ENCODE measurements at regions not wholly inside any gene's neighbourhood (a gene's known extent, or its start where the extent isn't known, plus 50 kb on each side); places are given as distances from the start of the nearest gene placed in this dataset.

GRCh38 chr1:234989479-234990327, 138.9 kb downstream of the TOMM20 start:
- Histone ChIP-seq H3K4me1 (ENCODE audit: control insufficient read depth, insufficient read depth, low read length) (peaks cover 19% of the 10 kb centered on the region), H3K27me3 (ENCODE audit: control insufficient read depth, insufficient read depth, low read length) (no peaks in the 10 kb centered on the region), H3K36me3 (ENCODE audit: control insufficient read depth, insufficient read depth, low read length) (no peaks in the 10 kb centered on the region), H3K9me3 (replicated peaks; ENCODE audit: control insufficient read depth, low read depth, low read length) (no peaks in the 10 kb centered on the region), H3K4me3 (ENCODE audit: low read length) (no peak overlapping the region), H3K27ac (ENCODE audit: low read length) (no peak overlapping the region)
- WGBS (ENCODE audit: insufficient coverage), result 84% methylated on average over 12 of the region's 15 CpGs
- no peak for DNase-seq

GRCh38 chr1:234989019-234989418, 139.6 kb downstream of the TOMM20 start:
- H3K4me3 ChIP-seq (ENCODE audit: low read length), result no peak overlapping the region
- no peaks in the 10 kb centered on the region for H3K36me3 ChIP-seq (ENCODE audit: control insufficient read depth, insufficient read depth, low read length)
- no peak overlapping the region for H3K27ac ChIP-seq (ENCODE audit: low read length)
- 80% methylated on average over 1 of the region's 6 CpGs for WGBS (ENCODE audit: insufficient coverage)
- peaks cover 25% of the 10 kb centered on the region for H3K4me1 ChIP-seq (ENCODE audit: control insufficient read depth, insufficient read depth, low read length)
- H3K9me3 ChIP-seq (replicated peaks; ENCODE audit: control insufficient read depth, low read depth, low read length), result no peaks in the 10 kb centered on the region
- H3K27me3 ChIP-seq (ENCODE audit: control insufficient read depth, insufficient read depth, low read length), result no peaks in the 10 kb centered on the region
- DNase-seq, result no peak

- Histone ChIP-seq H3K4me1 (ENCODE audit: control insufficient read depth, insufficient read depth, low read length) (peaks cover 25% of the 10 kb centered on the region), H3K36me3 (ENCODE audit: control insufficient read depth, insufficient read depth, low read length) (no peaks in the 10 kb centered on the region), H3K27me3 (ENCODE audit: control insufficient read depth, insufficient read depth, low read length) (no peaks in the 10 kb centered on the region), H3K4me3 (ENCODE audit: low read length) (no peak overlapping the region), H3K27ac (ENCODE audit: low read length) (no peak overlapping the region), H3K9me3 (replicated peaks; ENCODE audit: control insufficient read depth, low read depth, low read length) (no peaks in the 10 kb centered on the region)
- DNase-seq, result no peak
- WGBS (ENCODE audit: insufficient coverage), result 100% methylated on average over 1 of the region's 4 CpGs
Observed at GRCh38 chr1:234988536-234988935, 140.1 kb downstream of the TOMM20 start.

GRCh38 chr1:234988155-234988517, 140.5 kb downstream of the TOMM20 start:
- Histone ChIP-seq H3K9me3 (replicated peaks; ENCODE audit: control insufficient read depth, low read depth, low read length) (no peaks in the 10 kb centered on the region), H3K4me3 (ENCODE audit: low read length) (no peak overlapping the region), H3K4me1 (ENCODE audit: control insufficient read depth, insufficient read depth, low read length) (peaks cover 25% of the 10 kb centered on the region), H3K36me3 (ENCODE audit: control insufficient read depth, insufficient read depth, low read length) (no peaks in the 10 kb centered on the region), H3K27me3 (ENCODE audit: control insufficient read depth, insufficient read depth, low read length) (no peaks in the 10 kb centered on the region), H3K27ac (ENCODE audit: low read length) (peak overlapping the region; percentile 85)
- no CpG with 5 or more reads among the region's 2 CpGs for WGBS (ENCODE audit: insufficient coverage)
- DNase-seq, result no peak

GRCh38 chr1:234987415-234988154, 141.1 kb downstream of the TOMM20 start:
- WGBS (ENCODE audit: insufficient coverage), result 31% methylated on average over 9 of the region's 14 CpGs
- H3K4me1 ChIP-seq (ENCODE audit: control insufficient read depth, insufficient read depth, low read length), result peaks cover 25% of the 10 kb centered on the region
- no peaks in the 10 kb centered on the region for H3K9me3 ChIP-seq (replicated peaks; ENCODE audit: control insufficient read depth, low read depth, low read length)
- DNase-seq, result peak; percentile 92
- H3K27ac ChIP-seq (ENCODE audit: low read length), result peak overlapping the region; percentile 85
- no peaks in the 10 kb centered on the region for H3K36me3 ChIP-seq (ENCODE audit: control insufficient read depth, insufficient read depth, low read length)
- no peak overlapping the region for H3K4me3 ChIP-seq (ENCODE audit: low read length)
- H3K27me3 ChIP-seq (ENCODE audit: control insufficient read depth, insufficient read depth, low read length), result no peaks in the 10 kb centered on the region

- WGBS (ENCODE audit: insufficient coverage), result 65% methylated on average over 3 of the region's 9 CpGs
- Histone ChIP-seq H3K4me1 (ENCODE audit: control insufficient read depth, insufficient read depth, low read length) (peaks cover 25% of the 10 kb centered on the region), H3K4me3 (ENCODE audit: low read length) (no peak overlapping the region), H3K36me3 (ENCODE audit: control insufficient read depth, insufficient read depth, low read length) (no peaks in the 10 kb centered on the region), H3K9me3 (replicated peaks; ENCODE audit: control insufficient read depth, low read depth, low read length) (no peaks in the 10 kb centered on the region), H3K27me3 (ENCODE audit: control insufficient read depth, insufficient read depth, low read length) (no peaks in the 10 kb centered on the region), H3K27ac (ENCODE audit: low read length) (peak overlapping the region; percentile 85)
- DNase-seq, result peak; percentile 50
Observed at GRCh38 chr1:234986750-234987414, 141.8 kb downstream of the TOMM20 start.

GRCh38 chr1:234985516-234986294, 142.9 kb downstream of the TOMM20 start:
- no peak overlapping the region for H3K27ac ChIP-seq (ENCODE audit: low read length)
- 100% methylated on average over 1 of the region's 10 CpGs for WGBS (ENCODE audit: insufficient coverage)

GRCh38 chr1:234985007-234985370, 143.6 kb downstream of the TOMM20 start:
- Histone ChIP-seq H3K9me3 (replicated peaks; ENCODE audit: control insufficient read depth, low read depth, low read length) (no peaks in the 10 kb centered on the region), H3K27me3 (ENCODE audit: control insufficient read depth, insufficient read depth, low read length) (no peaks in the 10 kb centered on the region), H3K36me3 (ENCODE audit: control insufficient read depth, insufficient read depth, low read length) (no peaks in the 10 kb centered on the region), H3K4me3 (ENCODE audit: low read length) (no peak overlapping the region), H3K27ac (ENCODE audit: low read length) (no peak overlapping the region), H3K4me1 (ENCODE audit: control insufficient read depth, insufficient read depth, low read length) (peaks cover 36% of the 10 kb centered on the region)
- 95% methylated on average over 6 of the region's 7 CpGs for WGBS (ENCODE audit: insufficient coverage)
- no peak for DNase-seq

More at GRCh38 chr1:234985516-234986294, 142.9 kb downstream of the TOMM20 start:
- Histone ChIP-seq H3K27me3 (ENCODE audit: control insufficient read depth, insufficient read depth, low read length) (no peaks in the 10 kb centered on the region), H3K9me3 (replicated peaks; ENCODE audit: control insufficient read depth, low read depth, low read length) (no peaks in the 10 kb centered on the region), H3K36me3 (ENCODE audit: control insufficient read depth, insufficient read depth, low read length) (no peaks in the 10 kb centered on the region), H3K4me3 (ENCODE audit: low read length) (no peak overlapping the region), H3K4me1 (ENCODE audit: control insufficient read depth, insufficient read depth, low read length) (peaks cover 30% of the 10 kb centered on the region)
- no peak for DNase-seq

GRCh38 chr1:234983564-234984238, 144.9 kb downstream of the TOMM20 start:
- peaks cover 49% of the 10 kb centered on the region for H3K4me1 ChIP-seq (ENCODE audit: control insufficient read depth, insufficient read depth, low read length)
- H3K27me3 ChIP-seq (ENCODE audit: control insufficient read depth, insufficient read depth, low read length), result no peaks in the 10 kb centered on the region
- H3K9me3 ChIP-seq (replicated peaks; ENCODE audit: control insufficient read depth, low read depth, low read length), result no peaks in the 10 kb centered on the region
- H3K4me3 ChIP-seq (ENCODE audit: low read length), result no peak overlapping the region
- DNase-seq, result no peak
- 83% methylated on average over 5 of the region's 7 CpGs for WGBS (ENCODE audit: insufficient coverage)
- H3K27ac ChIP-seq (ENCODE audit: low read length), result no peak overlapping the region
- H3K36me3 ChIP-seq (ENCODE audit: control insufficient read depth, insufficient read depth, low read length), result no peaks in the 10 kb centered on the region
